ENCODE measurements at regions not wholly inside any gene's neighbourhood (a gene's known extent, or its start where the extent isn't known, plus 50 kb on each side); places are given as distances from the start of the nearest gene placed in this dataset.
A peak's percentile ranks its signal among the peaks of the same experiment; 100 is the strongest.

DNA sequence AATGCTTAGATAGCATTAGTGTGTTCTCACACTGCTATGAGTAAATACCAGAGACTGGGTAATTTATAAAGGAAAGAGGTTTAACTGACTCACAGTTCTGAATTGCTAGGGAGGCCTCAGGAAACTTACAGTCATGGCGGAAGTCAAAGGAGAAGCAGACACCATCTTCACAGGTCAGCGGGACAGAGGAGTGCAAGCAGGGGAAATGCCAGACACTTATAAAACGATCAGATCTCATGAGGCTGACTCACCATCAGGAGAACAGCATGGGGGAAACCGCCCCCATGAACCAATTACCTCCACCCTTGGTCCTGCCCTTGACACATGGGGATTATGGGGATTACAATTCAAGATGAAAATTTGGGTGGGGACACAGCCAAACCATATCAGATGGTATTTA, 381.5 kb upstream of the DPPA4 start:
- no peak for DNase-seq (ENCODE audit: low read depth)
- TF ChIP-seq, protein P1, sequence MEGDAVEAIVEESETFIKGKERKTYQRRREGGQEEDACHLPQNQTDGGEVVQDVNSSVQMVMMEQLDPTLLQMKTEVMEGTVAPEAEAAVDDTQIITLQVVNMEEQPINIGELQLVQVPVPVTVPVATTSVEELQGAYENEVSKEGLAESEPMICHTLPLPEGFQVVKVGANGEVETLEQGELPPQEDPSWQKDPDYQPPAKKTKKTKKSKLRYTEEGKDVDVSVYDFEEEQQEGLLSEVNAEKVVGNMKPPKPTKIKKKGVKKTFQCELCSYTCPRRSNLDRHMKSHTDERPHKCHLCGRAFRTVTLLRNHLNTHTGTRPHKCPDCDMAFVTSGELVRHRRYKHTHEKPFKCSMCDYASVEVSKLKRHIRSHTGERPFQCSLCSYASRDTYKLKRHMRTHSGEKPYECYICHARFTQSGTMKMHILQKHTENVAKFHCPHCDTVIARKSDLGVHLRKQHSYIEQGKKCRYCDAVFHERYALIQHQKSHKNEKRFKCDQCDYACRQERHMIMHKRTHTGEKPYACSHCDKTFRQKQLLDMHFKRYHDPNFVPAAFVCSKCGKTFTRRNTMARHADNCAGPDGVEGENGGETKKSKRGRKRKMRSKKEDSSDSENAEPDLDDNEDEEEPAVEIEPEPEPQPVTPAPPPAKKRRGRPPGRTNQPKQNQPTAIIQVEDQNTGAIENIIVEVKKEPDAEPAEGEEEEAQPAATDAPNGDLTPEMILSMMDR (IDR thresholded peaks at IDR 0.05; ENCODE audit: insufficient read depth, low read length, poor library complexity, severe bottlenecking) = no peak

DNA sequence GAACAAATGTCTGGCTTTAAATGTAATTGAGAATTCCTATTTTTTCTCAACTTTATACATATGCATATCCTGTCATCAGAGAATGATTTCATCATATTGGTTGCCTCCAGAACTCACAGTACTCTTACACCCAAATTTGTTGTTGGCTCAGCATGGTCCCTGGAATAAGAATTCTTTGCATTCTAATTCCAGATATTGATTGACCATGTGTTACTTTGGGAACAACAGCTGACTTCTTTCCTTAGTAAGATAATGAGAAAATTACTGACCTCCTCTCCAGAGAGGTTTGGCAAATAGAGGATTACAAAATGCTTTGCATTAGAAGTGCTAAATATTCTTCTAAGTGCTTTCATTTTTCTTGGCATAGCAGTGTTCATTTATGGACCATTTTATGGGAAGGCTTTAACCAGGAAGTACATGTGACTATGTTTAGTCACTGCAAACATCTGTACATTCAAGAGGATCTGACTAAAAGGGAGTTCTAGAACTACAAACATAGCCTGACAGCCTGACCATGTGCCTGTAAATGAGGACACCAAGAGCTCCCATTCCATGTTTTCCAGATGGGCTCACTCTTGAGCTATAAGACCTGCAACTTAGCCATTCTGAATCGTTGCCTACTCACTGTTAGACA, 391.6 kb upstream of the DPPA4 start:
- Histone ChIP-seq H3K27me3 (ENCODE audit: control insufficient read depth, insufficient read depth, low read length) (no peaks in the 10 kb centered on the region), H3K36me3 (ENCODE audit: control insufficient read depth, insufficient read depth, low read length) (no peaks in the 10 kb centered on the region), H3K4me3 (ENCODE audit: low read depth, low read length) (no peak overlapping the region)
- TF ChIP-seq, protein P1 (IDR thresholded peaks at IDR 0.05; ENCODE audit: insufficient read depth, low read length, poor library complexity, severe bottlenecking) = no peak
- no peak for DNase-seq (ENCODE audit: low read depth)

More for the DNA sequence above, 381.5 kb upstream of the DPPA4 start:
- no peak overlapping the region for H3K4me3 ChIP-seq (ENCODE audit: low read depth, low read length)
- H3K27me3 ChIP-seq (ENCODE audit: control insufficient read depth, insufficient read depth, low read length) = no peaks in the 10 kb centered on the region
- no peaks in the 10 kb centered on the region for H3K36me3 ChIP-seq (ENCODE audit: control insufficient read depth, insufficient read depth, low read length)

DNA sequence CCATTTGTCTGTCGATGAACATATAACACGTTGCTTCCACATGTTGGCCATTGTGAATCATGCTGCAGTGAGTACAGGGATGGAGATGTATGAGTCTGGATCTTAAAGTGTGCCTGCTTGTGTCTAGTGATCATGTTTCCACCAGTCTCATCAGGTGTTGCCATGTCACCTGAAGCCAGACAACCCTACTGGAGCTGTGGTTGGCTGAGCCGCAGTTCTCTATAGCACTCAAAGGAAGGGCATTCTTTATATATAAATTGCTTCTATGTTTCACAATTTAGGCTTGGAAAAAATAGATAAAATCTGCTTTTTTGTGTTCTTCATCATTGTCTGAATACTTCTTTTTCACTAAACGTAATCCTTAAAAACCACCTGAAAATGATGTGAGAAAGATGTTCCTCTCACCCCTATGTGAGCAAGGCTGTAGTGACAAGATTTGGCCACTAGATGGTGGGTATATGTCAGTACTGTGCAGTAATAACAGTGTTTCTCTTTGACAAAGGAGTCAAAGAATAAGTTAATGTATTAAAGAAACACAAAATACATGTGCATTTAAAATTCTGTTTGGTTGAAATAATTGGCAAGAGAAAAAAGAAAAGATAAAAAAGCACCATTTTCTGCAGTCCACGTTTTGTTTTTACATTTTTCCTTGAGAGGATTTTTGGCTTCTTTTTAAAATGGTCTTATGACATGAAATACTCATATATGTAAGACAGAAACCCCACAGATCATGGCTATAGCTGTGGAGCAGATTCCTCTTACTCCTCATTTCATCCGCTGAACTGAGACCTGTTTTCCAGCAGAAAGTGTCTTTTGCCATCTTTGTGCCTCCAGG, 394.5 kb upstream of the DPPA4 start:
- no peaks in the 10 kb centered on the region for H3K27me3 ChIP-seq (ENCODE audit: control insufficient read depth, insufficient read depth, low read length)
- TF ChIP-seq, protein P1 (IDR thresholded peaks at IDR 0.05; ENCODE audit: insufficient read depth, low read length, poor library complexity, severe bottlenecking) = peak; percentile 81
- DNase-seq (ENCODE audit: low read depth) = peak; percentile 1
- no peaks in the 10 kb centered on the region for H3K36me3 ChIP-seq (ENCODE audit: control insufficient read depth, insufficient read depth, low read length)
- H3K4me3 ChIP-seq (ENCODE audit: low read depth, low read length) = no peak overlapping the region

DNA sequence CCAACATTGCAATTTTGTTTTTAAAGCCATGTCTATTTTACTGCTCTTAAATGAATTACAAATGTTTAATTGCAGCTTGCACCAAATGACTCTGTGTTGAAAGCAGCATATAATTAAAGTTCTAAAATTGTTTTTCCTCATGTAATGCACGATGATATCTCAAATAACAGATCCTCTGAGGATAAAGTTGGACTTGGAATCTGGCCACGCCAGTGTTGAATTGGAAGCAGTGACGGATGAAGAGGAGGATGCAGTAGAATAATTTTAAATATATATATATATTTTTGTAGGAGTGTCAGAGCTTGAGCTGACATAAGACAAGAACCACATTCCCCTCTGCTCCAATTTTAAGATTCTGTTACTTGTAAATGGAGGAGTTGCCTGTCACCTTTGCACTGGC, 406.6 kb upstream of the DPPA4 start:
- H3K27me3 ChIP-seq (ENCODE audit: control insufficient read depth, insufficient read depth, low read length) = no peaks in the 10 kb centered on the region
- TF ChIP-seq, protein P1 (IDR thresholded peaks at IDR 0.05; ENCODE audit: insufficient read depth, low read length, poor library complexity, severe bottlenecking) = no peak
- H3K36me3 ChIP-seq (ENCODE audit: control insufficient read depth, insufficient read depth, low read length) = no peaks in the 10 kb centered on the region
- H3K4me3 ChIP-seq (ENCODE audit: low read depth, low read length) = no peak overlapping the region
- no peak for DNase-seq (ENCODE audit: low read depth)

DNA sequence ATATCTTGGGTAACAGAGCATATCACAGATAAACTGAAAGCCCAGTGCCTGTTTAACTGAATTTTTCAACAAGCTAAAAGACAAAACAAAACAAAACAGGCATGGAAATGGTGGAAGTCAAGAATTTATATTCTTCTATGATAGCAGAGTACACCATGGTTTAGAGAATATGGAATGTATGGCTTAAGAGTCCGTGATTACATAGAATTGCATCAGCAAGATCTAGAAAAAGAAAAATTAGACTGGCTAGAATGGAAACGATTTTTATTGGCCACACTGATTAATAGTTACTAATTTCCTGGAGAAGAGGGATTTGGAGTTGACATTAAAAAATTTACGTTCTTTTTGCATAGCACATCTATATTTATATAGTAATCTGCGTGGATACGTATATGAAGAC, 435.2 kb upstream of the DPPA4 start:
- no peak overlapping the region for H3K4me3 ChIP-seq (ENCODE audit: low read depth, low read length)
- no peaks in the 10 kb centered on the region for H3K36me3 ChIP-seq (ENCODE audit: control insufficient read depth, insufficient read depth, low read length)
- TF ChIP-seq, protein P1 (IDR thresholded peaks at IDR 0.05; ENCODE audit: insufficient read depth, low read length, poor library complexity, severe bottlenecking) = no peak
- no peaks in the 10 kb centered on the region for H3K27me3 ChIP-seq (ENCODE audit: control insufficient read depth, insufficient read depth, low read length)
- no peak for DNase-seq (ENCODE audit: low read depth)

Measured in kidney epithelial cell (primary cell).